ENCODE measurements at regions not wholly inside any gene's neighbourhood (a gene's known extent, or its start where the extent isn't known, plus 50 kb on each side); places are given as distances from the start of the nearest gene placed in this dataset.

GRCh38 chr4:11746734-11747133 lies 318.0 kb upstream of the HS3ST1 start:
- DNase-seq (ENCODE audit: low spot score) = no peak
- peaks cover 0 to 3% (median 0%) of the 10 kb centered on the region in 4 donors for H3K27me3 ChIP-seq (ENCODE audit: control insufficient read depth in 4 of 4, insufficient read depth in 4 of 4, low read length in 3 of 4)
- H3K9ac ChIP-seq (ENCODE audit: low read depth in 1 of 2, low read length in 2 of 2) = no peak overlapping the region
- no peaks in the 10 kb centered on the region for H3K9me3 ChIP-seq (ENCODE audit: control insufficient read depth in 4 of 4, low read length in 3 of 4)
- H3K4me1 ChIP-seq (ENCODE audit: control insufficient read depth in 4 of 4, insufficient read depth in 4 of 4, low read length in 3 of 4) = no peaks in the 10 kb centered on the region
- no peak overlapping the region for H3K4me3 ChIP-seq (ENCODE audit: low read depth in 1 of 3, low read length in 3 of 3)
- no peaks in the 10 kb centered on the region for H3K36me3 ChIP-seq (ENCODE audit: control insufficient read depth in 4 of 4, insufficient read depth in 3 of 4, low read depth in 1 of 4, low read length in 3 of 4)
- 72% methylated on average over 4 of the region's 4 CpGs for WGBS
- H3K27ac ChIP-seq (ENCODE audit: low read depth in 1 of 2, low read length in 2 of 2) = no peak overlapping the region
- TF ChIP-seq, protein P1, sequence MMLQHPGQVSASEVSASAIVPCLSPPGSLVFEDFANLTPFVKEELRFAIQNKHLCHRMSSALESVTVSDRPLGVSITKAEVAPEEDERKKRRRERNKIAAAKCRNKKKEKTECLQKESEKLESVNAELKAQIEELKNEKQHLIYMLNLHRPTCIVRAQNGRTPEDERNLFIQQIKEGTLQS (IDR thresholded peaks at IDR 0.05) = no peak
- TF ChIP-seq, protein P2, sequence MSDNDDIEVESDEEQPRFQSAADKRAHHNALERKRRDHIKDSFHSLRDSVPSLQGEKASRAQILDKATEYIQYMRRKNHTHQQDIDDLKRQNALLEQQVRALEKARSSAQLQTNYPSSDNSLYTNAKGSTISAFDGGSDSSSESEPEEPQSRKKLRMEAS (IDR thresholded peaks at IDR 0.05) = no peak
- TF ChIP-seq FOXA2 (IDR thresholded peaks at IDR 0.05) (no peak), EGR1 (IDR thresholded peaks at IDR 0.05; ENCODE audit: low read depth in 2 of 2) (no peak), YY1 (IDR thresholded peaks at IDR 0.05) (no peak)

DNA sequence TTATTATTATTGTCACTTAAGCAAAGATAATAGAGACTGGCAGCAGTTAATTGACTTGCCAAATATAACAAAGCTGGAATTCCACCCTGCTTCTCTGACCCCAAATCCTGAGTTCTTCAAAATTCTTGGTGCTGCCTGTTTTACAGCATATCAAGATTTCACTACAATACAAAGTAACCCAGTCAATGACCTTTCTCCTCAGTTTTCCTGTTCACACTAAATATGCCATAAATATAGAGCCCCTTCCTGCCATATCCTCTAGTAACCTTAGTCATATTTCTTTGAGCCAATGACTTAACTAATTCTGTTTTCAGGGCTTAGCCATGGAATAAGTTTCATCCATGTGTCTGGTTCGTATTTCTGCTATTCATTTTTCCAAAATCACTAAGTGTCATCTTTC lies 315.3 kb upstream of the HS3ST1 start:
- Histone ChIP-seq H3K9me3 (ENCODE audit: control insufficient read depth in 4 of 4, low read length in 3 of 4) (no peaks in the 10 kb centered on the region), H3K27ac (ENCODE audit: low read depth in 1 of 2, low read length in 2 of 2) (no peak overlapping the region), H3K9ac (ENCODE audit: low read depth in 1 of 2, low read length in 2 of 2) (no peak overlapping the region), H3K4me3 (ENCODE audit: low read depth in 1 of 3, low read length in 3 of 3) (no peak overlapping the region), H3K36me3 (ENCODE audit: control insufficient read depth in 4 of 4, insufficient read depth in 3 of 4, low read depth in 1 of 4, low read length in 3 of 4) (no peaks in the 10 kb centered on the region), H3K4me1 (ENCODE audit: control insufficient read depth in 4 of 4, insufficient read depth in 4 of 4, low read length in 3 of 4) (no peaks in the 10 kb centered on the region), H3K27me3 (ENCODE audit: control insufficient read depth in 4 of 4, insufficient read depth in 4 of 4, low read length in 3 of 4) (peaks cover 0 to 4% (median 0%) of the 10 kb centered on the region in 4 donors)
- no peak for TF ChIP-seq FOXA2 (IDR thresholded peaks at IDR 0.05)
- TF ChIP-seq JUND (IDR thresholded peaks at IDR 0.05) = no peak
- no peak for TF ChIP-seq YY1 (IDR thresholded peaks at IDR 0.05)
- TF ChIP-seq RAD21 (IDR thresholded peaks at IDR 0.05) = no peak
- peak; percentile 75 for TF ChIP-seq NR2F2 (IDR thresholded peaks at IDR 0.05)
- WGBS = 73% methylated on average over 1 of the region's 1 CpG
- no peak for DNase-seq (ENCODE audit: low spot score)

DNA sequence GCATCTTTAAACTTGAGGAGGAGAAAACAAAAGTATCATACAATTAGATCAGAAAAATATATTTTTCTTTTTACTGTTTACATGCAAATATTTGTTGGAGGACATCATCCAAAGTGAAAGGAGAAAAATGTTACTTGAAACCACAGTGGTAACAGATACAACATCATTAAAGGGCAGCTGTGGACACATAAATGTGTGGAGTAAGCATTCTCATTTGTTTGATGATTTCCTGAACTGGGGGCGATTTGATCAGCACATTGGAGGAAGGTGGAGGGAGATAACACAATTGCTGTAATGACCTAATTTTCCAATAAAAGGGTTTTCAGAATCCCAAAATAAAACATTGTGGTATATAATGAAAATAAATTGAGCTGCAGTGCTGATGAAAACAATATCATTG lies 314.5 kb upstream of the HS3ST1 start:
- Histone ChIP-seq H3K36me3 (ENCODE audit: control insufficient read depth in 4 of 4, insufficient read depth in 3 of 4, low read depth in 1 of 4, low read length in 3 of 4) (no peaks in the 10 kb centered on the region), H3K27ac (ENCODE audit: low read depth in 1 of 2, low read length in 2 of 2) (no peak overlapping the region), H3K9ac (ENCODE audit: low read depth in 1 of 2, low read length in 2 of 2) (no peak overlapping the region), H3K9me3 (ENCODE audit: control insufficient read depth in 4 of 4, low read length in 3 of 4) (no peaks in the 10 kb centered on the region), H3K27me3 (ENCODE audit: control insufficient read depth in 4 of 4, insufficient read depth in 4 of 4, low read length in 3 of 4) (peaks cover 0 to 5% (median 0%) of the 10 kb centered on the region in 4 donors), H3K4me1 (ENCODE audit: control insufficient read depth in 4 of 4, insufficient read depth in 4 of 4, low read length in 3 of 4) (no peaks in the 10 kb centered on the region), H3K4me3 (ENCODE audit: low read depth in 1 of 3, low read length in 3 of 3) (no peak overlapping the region)
- 80% methylated on average over 1 of the region's 1 CpG for WGBS
- TF ChIP-seq ZBTB33 (IDR thresholded peaks at IDR 0.05) (no peak), RAD21 (IDR thresholded peaks at IDR 0.05) (no peak), JUND (IDR thresholded peaks at IDR 0.05) (no peak), FOXA1 (IDR thresholded peaks at IDR 0.05) (no peak), HNF4G (IDR thresholded peaks at IDR 0.05) (no peak), HNF4A (conservative IDR thresholded peaks at IDR 0.05) (no peak), NR2F2 (IDR thresholded peaks at IDR 0.05) (no peak), FOXA2 (IDR thresholded peaks at IDR 0.05) (no peak), SP1 (IDR thresholded peaks at IDR 0.05) (no peak), RXRA (IDR thresholded peaks at IDR 0.05) (no peak), CTCF (IDR thresholded peaks at IDR 0.05; ENCODE audit: low read depth, low read length, missing input control) (no peak), GABPA (IDR thresholded peaks at IDR 0.05 in 1 of 2, conservative IDR thresholded peaks at IDR 0.05 in 1 of 2) (no peak), YY1 (IDR thresholded peaks at IDR 0.05) (no peak)
- TF ChIP-seq, protein P2 (IDR thresholded peaks at IDR 0.05) = no peak
- TF ChIP-seq, protein P3, sequence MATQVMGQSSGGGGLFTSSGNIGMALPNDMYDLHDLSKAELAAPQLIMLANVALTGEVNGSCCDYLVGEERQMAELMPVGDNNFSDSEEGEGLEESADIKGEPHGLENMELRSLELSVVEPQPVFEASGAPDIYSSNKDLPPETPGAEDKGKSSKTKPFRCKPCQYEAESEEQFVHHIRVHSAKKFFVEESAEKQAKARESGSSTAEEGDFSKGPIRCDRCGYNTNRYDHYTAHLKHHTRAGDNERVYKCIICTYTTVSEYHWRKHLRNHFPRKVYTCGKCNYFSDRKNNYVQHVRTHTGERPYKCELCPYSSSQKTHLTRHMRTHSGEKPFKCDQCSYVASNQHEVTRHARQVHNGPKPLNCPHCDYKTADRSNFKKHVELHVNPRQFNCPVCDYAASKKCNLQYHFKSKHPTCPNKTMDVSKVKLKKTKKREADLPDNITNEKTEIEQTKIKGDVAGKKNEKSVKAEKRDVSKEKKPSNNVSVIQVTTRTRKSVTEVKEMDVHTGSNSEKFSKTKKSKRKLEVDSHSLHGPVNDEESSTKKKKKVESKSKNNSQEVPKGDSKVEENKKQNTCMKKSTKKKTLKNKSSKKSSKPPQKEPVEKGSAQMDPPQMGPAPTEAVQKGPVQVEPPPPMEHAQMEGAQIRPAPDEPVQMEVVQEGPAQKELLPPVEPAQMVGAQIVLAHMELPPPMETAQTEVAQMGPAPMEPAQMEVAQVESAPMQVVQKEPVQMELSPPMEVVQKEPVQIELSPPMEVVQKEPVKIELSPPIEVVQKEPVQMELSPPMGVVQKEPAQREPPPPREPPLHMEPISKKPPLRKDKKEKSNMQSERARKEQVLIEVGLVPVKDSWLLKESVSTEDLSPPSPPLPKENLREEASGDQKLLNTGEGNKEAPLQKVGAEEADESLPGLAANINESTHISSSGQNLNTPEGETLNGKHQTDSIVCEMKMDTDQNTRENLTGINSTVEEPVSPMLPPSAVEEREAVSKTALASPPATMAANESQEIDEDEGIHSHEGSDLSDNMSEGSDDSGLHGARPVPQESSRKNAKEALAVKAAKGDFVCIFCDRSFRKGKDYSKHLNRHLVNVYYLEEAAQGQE (IDR thresholded peaks at IDR 0.05) = no peak
- DNase-seq (ENCODE audit: low spot score) = no peak
